GM12873 (cell line): ENCODE measurements at regions not wholly inside any gene's neighbourhood (a gene's known extent, or its start where the extent isn't known, plus 50 kb on each side); places are given as distances from the start of the nearest gene placed in this dataset.

Source experiments
- CTCF ChIP-seq: IDR thresholded peaks from 2 replicates; pipeline ENCODE4 v1.5.1; 2012; ENCODE audit warnings: low read depth, mild to moderate bottlenecking, moderate library complexity, low read length, control low read depth; ENCODE audit not compliant: insufficient read depth; ENCODE audit errors: missing control alignments

DNA sequence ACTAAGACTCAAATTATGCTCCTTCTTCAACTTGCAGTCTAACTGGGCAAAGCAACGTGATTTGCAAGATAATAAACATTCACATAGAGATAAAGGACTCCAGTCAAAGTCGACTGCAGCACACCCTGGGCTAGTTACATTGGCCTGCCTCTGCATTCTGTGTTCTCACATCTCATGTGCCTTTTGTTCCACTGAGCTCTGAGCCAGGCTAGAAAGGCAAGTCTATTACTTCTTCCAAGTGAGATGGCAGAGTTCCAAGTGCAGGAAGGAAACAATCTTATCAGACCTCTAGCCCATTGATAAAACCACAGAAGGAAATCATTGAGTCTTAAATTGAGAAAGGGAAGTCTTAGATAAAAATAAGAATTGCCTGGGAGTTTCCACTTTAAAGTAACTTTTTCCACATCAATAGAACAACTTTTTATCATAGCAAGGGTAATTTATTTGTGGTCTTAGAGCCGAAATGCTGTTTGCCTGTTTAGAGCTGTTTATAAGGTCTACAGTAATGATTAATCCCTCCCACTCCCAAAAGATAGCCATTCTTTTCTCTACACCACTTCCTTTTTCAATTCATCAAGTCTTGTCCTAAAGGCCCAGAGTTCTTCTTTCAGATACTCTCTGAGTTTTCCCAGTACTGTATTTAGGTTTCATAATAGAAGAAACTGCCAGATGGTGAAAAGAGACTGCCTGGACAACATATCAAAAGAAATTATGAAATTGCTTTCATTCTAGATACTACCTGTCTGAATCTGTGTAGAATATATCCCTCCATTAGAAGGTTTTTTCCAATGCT, 200.2 kb downstream of the GUCY2F start:
- TF ChIP-seq CTCF: no peak

GRCh38 chrX:109274806-109275205, 207.1 kb downstream of the GUCY2F start:
- no peak for TF ChIP-seq CTCF

DNA sequence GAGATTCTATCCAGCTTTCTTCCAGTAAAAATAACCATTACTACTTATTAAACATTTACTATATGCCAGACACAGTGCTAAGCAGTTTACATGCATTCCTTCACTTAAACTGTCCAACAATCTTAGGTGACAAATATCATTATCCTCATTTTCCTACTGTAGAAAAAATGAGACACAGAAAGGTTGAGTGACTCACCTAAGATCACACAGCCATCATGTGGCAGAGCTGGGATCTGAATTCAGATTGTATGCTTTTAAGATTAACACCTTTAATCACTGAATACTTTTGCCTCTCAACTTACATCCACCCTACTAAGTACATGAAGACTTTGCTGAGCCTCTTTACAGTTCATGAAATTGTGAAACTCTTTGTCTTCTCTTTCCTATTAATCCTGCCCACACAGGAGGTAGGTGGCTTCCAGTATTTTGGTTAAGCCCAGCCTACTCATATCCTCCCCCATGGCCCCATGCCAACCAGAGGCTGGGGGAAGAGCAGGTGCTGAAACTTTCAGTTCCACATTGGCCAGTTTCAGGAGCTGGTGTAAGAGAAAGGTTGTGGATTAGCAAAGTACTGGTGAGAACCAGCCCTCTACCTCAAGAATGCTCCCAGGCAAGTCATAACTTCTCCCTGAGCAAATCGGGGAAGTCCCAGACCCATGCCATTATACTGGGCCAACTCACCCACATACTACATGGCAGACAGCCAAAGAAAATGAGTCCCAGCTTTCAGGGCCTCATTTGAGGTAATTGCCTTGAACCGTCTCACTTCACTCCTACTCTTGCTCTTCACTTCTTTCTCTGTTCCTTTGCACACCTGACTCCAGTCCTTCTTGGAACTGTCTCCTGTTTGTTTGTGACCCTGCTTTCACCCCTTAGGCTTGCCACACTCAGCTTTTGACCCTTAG, 211.1 kb downstream of the GUCY2F start:
- TF ChIP-seq CTCF: no peak

DNA sequence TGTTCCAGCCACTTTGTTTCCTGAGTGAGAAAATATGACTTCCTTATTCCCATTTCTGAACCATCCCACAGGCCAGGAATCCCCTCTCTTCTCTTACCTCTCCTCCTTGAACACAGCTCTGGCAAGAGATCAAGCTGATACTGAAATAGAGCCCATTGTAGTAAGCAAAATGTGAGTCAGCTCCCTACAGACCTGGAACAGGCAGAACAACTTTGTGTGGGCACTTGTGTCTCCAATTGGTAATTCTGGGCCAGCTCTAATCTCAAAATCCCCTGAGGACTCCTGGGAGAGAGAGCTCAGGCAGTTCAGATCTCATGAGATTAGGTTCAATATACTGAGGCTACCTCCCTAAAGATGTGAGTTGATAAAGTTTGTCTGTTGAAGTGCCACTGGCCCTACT, 213.5 kb downstream of the GUCY2F start:
- no peak for TF ChIP-seq CTCF

- TF ChIP-seq CTCF: no peak
Observed at GRCh38 chrX:109266034-109266433, 215.9 kb downstream of the GUCY2F start.

GRCh38 chrX:109264878-109265277, 217.0 kb downstream of the GUCY2F start:
- TF ChIP-seq CTCF: no peak

DNA sequence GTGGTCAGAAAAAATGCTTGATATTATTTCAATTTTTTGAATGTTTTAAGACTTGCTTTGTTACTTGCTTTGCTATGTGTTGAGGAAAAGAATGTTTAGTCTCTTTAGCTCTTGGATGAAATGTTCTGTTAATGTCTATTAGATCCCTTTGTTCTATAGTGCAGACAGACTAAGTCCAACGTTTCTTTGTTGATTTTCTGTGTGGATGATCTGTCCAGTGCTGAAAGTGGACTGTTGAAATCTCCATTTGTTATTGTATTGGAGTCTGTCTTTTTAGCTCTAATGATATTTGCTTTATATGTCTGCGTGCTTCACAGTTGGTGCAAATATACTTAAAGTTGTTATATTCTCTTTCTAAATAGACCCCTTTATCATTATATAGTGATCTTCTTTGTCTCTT, 220.6 kb downstream of the GUCY2F start:
- no peak for TF ChIP-seq CTCF
